ENCODE measurements at regions not wholly inside any gene's neighbourhood (a gene's known extent, or its start where the extent isn't known, plus 50 kb on each side); places are given as distances from the start of the nearest gene placed in this dataset.
"Not testable (repeated sequence)": the region's sequence is repeated elsewhere in the genome, so short reads cannot be mapped to it uniquely, and the experiment has no call there.

DNA sequence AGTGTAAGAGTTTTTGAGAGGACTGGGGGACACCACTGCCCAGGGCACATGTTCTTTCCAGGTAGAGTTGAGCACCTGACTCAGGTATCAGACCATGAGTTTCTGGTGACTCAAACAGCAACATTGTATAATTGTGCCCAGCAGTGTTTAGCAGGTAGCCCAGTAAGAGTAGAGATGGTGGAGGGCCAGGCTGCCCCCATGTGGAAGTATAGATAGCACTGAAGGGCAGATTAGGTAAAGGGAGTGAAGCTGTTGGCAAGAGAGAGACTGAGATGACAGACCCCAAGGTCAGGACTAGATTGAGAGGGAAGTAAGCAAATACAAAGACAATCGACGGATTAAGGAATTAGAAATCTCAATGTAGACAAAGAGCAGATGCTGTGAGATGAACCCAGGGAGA, 74.6 kb downstream of the TRIM42 start:
- DNase-seq (ENCODE audit: extremely low read depth, low read depth) = no peak

DNA sequence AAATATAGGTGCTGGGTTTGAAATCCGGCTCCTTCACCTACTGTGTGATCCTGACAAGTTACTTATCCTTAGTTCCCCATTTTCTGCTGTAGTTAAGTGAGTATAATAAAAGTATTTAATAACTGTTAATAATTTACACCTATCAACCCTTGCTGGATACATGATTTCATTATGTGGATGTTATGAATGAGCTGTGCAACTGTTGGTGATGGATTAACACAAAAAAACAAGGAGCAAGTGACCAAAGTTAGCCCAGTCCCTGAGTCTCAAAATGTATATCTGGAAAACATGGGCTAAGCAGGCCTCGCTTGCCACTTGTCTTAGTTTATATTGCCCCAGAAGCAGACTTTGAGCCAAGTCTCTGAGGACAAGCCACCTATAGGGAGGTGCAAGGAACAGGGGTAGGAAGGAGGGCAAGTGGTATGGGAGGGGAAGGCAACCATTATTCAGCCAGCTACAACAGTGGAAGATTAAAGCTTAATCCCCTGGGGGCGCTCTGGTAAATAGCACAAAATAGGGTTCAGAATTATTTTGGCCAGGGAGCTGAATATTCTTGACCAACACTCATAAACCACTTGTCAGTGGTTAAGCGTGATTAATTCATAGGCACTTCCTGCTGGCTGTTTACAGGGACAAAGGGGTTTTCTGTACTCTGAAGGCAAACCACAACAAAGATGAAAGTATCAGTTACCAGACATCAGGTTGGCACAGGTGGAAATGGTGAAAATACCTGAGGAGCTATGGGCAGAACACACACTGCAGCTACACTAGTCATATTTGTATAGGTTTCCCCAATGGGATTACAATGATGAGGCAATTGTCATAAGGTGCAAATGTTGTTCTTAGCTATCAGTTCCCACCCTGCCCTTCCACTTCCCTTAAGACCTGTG, 76.2 kb downstream of the TRIM42 start:
- no peak for DNase-seq (ENCODE audit: extremely low read depth, low read depth)

DNA sequence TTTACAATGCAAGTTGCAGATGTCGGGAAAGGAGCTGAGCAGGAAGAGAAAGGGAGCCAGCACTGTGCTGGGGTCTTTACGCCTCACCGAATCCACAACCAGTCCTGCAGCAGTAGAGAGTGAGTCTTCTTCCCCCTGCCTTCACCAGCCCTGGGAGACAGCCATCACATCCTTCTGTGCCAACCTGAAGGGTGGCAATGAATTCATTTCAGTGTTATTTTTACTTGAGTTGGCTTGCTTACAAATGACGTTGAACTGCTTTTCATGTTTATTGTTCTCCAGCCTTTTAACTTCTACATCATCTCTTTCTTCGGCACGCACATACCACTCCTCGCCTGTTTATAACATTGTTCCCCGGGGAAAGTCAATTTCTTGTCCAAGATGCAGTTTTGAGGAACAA, 77.1 kb downstream of the TRIM42 start:
- no peak for DNase-seq (ENCODE audit: extremely low read depth, low read depth)

DNA sequence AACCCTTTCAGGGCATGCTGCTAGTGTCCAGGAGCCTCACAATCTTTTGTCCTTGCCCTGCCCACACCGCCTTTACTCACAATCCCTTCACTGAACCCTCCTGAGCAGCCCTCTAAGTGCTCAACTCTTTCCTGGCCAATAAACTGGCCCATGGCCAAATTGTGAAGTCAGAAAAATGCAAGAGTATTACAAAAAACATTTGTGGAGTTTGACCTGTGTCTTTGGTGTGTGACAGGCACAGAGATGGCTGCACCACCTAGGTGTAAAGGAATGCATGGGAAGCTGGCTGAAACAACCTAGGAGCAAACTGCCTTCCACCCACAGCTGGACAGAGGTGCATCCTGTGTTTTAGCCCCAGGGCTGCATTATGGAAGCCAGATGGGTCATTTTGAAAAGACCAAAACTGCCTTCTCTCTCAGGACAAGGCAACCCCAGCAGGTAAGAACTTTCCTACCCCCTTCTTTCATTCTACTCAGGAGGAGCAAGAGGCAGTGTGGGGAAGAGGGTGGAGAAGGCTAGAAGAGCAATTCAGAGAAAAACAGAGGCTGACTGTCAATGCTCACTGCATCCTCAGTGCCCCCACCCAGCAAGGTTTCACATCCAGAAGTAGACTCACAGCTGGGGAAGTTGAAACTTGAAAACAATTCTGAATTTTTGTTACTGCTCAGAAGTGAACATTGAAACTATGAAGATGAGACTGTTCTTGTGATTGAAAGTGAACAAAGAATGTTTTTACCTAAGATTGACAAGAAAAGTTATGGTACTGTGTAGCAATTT, 78.6 kb downstream of the TRIM42 start:
- DNase-seq (ENCODE audit: extremely low read depth, low read depth) = no peak

DNA sequence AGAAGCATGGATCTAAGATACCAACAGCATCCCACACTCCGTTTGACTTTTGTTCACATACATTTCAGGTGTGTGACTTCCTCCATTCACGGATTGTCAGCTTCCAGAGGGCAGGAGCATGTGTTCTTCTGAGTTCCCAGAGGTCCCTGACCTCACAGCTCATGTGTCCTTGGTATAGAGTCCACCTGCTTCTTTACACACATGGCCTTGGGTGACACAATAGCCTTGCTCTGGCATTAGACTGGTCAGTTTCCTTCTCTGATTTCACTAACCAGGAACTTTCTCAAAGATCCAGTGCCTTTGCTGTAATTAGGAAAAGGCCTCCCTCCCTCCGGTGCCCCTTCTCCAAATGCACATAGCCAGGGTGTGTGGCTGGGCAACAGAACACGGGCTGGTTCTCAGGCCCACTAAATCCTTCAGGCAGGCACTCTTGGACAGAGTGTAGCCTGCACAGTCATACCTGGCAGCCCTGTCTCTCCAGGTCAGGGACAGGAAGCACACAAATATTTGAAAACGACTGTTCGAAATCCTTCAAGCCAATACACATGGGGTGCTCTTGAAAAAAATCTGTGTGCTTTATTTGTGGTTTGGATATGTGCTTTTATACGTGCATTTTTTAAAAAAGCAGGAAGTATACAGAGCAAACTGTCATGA, 81.1 kb downstream of the TRIM42 start:
- no peak for DNase-seq (ENCODE audit: extremely low read depth, low read depth)

DNA sequence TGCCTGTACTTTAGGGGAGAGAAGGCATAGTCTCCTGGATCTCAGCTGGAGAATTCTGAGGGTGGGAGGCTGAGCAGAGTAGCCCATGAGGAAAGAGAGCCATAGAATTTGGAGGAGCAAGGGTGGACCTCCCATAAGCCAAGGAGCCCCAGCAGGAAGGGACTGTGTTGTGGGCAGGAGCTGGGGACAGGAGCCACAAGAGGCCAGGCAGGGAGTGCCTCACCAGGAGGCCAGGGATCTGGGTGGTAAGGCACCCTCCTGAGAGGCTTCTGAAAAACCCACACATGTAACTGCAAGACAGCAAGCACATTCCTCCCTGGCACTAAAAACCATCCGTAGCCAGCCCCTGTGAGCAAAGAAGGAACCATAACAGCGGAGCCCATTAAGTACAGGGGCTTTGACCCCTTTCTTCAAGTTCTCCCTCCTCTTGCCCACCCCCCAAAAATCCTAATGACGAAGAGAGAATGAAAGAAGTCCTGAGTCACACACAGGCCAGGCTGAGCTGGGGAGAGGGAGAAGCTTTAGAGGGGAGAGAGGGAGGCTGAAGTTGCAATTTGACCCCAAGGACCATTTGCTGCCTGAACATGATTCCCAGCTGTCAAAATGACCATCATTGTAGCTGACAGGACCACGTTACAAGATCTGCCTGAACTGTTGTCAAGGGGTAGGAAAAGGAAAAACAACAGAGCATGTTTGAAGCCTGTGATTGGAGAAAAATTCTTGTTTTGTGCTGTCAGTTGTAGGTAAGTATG, 82.6 kb downstream of the TRIM42 start:
- DNase-seq (ENCODE audit: extremely low read depth, low read depth) = no peak

DNA sequence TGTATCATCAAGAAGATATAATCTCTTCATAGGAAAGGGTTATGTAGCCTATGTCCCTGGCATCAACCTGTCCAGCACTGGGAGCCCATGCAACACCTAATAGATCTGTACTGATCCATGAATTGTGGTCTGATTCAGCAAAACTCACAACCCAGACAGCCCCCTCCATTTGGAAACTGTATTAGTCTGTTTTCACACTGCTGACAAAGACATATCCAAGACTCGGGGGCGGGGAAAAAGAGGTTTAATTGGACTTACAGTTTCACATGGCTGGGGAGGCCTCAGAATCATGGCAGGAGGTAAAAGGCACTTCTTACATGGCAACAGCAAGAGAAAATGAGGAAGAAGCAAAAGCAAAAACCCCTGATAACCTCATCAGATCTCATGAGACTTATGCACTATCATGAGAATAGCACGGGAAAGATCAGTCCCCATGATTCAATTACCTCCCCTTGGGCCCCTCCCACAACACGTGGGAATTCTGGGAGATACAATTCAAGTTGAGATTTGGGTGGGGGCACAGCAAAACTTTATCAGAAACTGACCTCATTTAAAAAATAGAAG, 83.3 kb downstream of the TRIM42 start:
- DNase-seq (ENCODE audit: extremely low read depth, low read depth) = no peak

DNA sequence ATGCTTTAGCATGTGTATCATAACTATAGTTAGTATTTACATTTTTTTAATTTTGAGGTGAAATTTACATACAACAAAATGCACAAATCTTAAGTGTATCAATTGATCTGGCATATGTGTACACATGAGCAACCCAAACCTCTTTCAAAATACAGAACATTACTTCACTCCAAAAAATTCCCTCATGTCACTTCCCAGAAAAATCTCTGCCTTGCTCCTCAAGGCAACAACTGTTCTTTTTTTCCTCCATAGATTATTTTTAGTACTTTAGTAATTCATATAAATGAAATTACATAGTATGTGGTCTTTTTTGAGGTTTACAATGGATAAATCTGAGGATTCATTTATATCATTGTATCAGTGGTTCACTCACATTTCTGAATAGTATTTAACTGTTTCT, 84.9 kb downstream of the TRIM42 start:
- no peak for DNase-seq (ENCODE audit: extremely low read depth, low read depth)

DNA sequence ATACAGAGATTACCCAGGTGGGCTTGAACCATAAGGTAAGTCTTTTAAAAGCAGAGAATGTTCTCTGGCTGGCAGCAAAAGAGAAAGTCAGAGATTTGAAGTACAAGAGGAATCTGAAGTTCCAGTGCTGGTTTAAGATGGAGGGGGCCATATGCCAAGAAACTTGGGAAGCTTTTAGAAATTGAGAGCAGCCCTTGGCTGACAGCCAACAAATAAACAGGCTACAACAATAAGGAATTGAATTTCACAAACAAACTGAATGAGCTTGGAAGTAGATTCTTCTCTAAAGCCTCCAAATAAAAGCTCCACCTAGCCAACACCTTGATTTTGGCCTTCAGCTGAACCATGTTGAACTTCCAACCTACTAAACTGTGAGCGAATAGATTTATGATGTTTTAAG, 85.7 kb downstream of the TRIM42 start:
- no peak for DNase-seq (ENCODE audit: extremely low read depth, low read depth)

DNA sequence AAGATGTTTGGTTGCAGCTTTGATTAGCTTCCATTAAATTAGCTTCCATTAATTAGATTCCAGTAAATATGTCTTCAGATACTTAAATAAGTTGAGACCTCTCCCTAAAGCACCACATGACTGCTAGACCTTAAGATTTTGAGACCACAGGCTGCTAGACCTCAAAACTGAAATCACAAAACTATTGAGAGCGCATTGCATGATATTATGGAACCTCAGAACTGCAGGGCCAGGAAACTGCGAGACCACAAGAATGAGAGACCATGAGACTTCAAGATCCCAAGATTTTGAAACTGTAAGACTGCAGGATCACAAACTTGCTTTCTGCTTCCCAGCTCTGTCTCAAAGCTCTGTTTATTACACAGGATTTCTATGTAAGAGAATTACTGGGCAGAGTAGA, 87.4 kb downstream of the TRIM42 start:
- DNase-seq (ENCODE audit: extremely low read depth, low read depth) = no peak

DNA sequence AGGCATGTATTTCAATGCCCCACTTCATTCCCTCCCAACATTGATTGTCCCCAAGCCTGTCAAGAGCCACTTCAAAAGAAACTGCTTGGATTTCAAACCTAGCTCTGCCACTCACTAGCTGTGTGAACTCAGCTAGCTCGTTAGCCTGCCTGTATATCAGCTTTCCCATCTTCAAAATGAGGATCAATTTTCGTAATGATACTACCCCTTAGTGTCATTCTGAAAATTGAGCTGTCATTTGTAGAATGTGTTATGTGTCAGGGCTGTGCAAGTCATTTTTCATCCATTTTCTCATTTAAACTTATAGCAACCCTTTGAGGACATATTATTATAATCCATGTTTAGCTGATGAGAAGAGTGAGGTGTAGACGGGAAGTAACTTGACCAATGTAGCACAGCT, 88.6 kb downstream of the TRIM42 start:
- no peak for DNase-seq (ENCODE audit: extremely low read depth, low read depth)

DNA sequence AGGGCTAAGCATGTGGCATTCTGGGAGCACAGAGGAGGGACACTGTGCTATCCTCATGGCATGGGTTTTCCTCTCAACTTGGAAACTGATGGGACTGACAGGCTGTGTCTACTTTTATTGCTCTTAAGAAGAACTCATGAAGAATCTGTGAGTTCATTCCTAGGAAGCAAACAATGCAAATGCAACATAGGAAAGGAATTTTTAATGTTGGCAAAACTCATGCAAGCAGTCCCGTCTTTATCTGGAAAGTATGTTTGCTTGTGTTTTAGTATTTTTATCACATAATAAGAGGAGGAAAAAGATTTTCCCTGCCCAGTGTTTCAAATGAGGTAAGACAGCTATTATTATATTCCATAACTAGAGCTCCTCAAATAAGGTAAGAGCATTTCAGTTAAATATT, 89.7 kb downstream of the TRIM42 start:
- DNase-seq (ENCODE audit: extremely low read depth, low read depth) = no peak

DNA sequence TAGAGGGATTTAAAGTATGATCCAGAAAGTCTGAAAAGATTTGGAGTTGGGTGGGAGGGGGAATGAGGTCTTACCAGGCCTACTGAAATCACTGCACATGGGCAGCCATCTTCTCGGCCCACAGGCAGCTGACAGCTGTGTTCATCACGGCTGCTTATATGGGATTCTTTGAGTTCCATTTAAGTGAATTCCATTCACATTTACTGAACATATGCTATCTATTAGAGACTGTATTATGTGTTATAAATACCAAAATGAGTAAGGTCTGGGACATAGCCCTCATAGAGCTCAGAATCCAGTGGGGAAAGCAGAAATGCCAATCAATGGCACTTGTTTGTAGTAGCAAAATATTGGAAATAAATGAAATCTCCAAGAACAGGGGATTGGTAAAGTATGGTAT, 91.1 kb downstream of the TRIM42 start:
- no peak for DNase-seq (ENCODE audit: extremely low read depth, low read depth)

DNA sequence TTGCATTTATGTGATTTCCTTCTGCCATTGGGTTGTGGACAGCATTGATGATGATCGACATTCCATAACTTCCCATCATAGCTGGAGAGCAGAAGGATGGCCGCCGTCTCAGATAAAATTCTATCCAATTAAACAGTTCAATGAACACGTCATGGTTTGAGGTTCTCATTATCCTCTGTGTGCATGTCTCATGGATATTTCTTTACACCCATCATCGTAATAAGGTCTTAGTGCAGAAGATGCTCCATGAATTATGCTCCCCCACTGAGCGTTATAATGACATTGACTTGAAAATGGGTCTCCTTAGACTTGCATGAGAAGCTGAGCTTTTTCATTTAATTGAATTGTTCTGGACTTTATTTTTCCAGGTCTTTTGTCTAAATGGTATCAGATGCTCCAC, 92.1 kb downstream of the TRIM42 start:
- DNase-seq (ENCODE audit: extremely low read depth, low read depth) = no peak

DNA sequence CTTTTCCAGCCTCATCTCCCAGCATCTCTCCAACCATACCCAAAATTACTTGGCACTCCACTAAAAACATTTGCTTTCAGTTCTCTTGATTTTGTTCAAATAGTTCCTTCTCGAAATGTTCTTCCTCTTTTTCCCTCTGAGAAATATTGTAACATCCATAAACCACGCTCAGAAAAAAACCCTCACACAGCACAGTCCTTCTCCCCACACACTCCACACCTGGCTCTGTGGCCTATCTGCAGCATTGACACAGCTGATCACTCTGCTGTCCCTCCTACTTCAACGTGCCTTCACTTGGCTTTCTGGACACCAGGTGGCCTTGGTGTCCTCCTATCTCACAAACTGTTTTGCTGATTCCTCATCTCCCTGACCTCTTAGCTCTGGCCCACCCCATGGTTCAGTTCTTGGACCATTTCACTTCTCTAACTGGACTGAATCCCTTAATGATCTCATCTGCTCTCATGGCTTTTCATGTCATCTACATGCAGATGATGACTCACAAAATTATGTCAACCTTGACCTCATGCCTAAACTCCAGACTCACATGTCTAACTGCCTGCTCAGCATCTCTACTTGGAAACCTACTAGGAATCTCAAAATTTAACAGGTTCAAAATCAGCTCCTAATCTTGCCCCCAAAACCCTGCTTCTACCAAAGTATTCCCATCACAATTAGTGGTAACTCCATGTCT, 93.3 kb downstream of the TRIM42 start:
- no peak for DNase-seq (ENCODE audit: extremely low read depth, low read depth)

DNA sequence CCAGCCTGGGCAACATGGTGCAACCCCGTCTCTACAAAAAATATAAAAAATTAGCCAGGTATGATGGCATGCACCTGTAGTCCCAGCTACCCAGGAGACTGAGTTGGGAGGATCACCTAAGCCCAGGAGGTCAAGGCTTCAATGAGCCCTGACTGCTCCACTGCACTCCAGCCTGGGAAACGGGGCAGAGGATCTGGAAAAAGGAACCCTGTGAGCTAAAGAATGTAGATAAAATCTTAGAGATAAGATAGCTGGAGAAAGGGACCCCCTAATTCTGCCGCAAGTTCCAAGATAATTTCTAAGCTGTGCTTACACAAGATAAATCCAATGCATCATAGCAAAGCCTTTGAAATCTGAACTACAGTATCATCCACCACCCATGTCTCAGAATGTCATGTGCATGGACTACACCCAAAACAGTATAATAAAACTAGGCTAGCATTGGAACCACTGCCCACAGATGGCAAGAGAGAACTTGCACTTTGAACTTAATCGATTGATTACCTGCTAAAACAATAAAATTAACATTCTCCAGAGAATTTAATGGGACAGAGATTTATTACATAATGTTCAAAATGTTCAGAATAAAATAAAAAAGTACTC, 99.9 kb downstream of the TRIM42 start:
- no peak for DNase-seq (ENCODE audit: extremely low read depth, low read depth)

DNA sequence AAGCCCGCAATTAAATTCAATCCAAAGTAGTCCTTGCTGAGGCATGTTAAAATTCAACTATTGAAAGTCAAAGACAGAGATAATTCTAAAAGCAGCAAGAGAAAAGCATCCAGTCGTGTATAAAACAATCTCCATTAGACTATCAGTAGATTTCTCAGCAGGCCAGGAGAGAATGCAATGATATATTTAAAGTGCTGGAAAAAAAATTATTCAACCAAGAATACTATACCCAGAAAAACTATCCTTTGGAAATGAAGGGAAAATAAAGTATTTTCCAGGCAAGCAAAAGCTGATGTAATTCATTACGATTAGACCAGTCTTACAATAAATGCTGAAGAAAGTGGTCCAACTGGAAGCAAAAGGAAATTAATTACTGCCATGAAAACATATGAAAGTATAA, 113.5 kb downstream of the TRIM42 start:
- DNase-seq (ENCODE audit: extremely low read depth, low read depth) = no peak

DNA sequence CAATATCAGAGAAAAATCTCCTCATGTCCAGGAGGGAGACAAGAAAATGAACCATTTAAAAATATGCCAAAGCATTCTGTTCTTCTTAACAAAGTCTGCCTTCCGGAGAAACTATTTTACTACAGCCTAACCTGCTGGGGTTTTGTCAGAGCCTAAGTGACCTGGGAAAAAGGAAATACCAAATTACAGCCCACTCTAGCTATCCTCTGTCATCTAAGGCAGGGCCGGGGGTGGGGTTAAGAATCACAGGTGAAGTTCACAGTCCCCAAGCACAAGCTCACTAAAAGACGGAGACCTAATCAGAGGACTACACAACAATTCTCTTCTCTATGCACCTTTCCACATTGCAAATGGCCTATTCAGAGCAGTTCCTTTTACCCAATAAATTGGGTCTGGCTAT, 116.6 kb downstream of the TRIM42 start:
- no peak for DNase-seq (ENCODE audit: extremely low read depth, low read depth)

DNA sequence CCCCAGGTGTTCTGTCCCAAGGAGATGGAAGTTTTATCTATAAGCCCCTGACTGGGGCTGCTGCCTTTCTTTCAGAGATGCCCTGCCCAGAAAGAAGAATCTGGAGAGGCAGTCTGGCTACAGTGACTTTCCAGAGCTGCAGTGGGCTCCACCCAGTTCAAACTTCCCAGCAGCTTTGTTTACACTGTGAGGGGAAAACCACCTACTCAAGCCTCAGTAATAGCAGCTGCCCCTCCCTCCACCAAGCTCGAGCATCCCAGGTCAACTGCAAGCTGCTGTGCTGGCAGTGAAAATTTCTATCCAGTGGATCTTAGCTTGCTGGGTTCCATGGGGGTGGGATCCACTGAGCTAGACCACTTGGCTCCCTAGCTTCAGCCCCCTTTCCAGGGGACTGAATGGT, 125.0 kb downstream of the TRIM42 start:
- not testable (repeated sequence) for DNase-seq (ENCODE audit: extremely low read depth, low read depth)

DNA sequence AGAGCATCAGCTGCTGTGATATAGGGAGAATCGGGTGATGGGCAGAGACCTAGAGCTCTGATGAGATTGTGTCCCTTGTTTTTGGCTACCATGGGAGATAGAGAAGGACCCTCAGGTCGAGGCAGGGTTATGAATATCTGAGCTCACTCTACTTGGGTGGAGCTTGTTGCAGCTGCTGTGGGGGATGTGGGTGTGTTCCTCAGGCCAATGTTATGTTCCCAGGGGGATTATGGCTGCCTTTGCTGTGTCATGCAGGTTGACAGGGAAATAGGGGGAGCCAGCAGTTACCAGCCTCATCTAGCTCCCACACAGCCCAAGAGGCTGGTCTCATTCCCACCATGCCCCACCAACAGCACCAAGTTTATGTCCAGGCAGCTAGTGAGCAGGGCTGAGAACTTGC, 131.5 kb downstream of the TRIM42 start:
- no peak for DNase-seq (ENCODE audit: extremely low read depth, low read depth)

Measured in NCI-H460 (cell line).